MM.1S (cell line): ENCODE measurements at regions not wholly inside any gene's neighbourhood (a gene's known extent, or its start where the extent isn't known, plus 50 kb on each side); places are given as distances from the start of the nearest gene placed in this dataset.

Experiments used
- DNase-seq: peaks from one replicate; pipeline ENCODE4 v3.0.0-alpha.2; 2015
- H2AFZ ChIP-seq: fragments of 300-600 bp; sonication (generic); 2 replicates; pipeline ENCODE4 v1.6.0; 2016; ENCODE audit warnings: antibody characterized with exemption, low read length
- H3F3A ChIP-seq: fragments of 300-600 bp; sonication (generic); 2 replicates; pipeline ENCODE4 v1.6.1; 2016; ENCODE audit warnings: mild to moderate bottlenecking, antibody characterized with exemption, low read length, moderate library complexity, mixed read lengths; ENCODE audit not compliant: insufficient read depth
- H3K27ac ChIP-seq: fragments of 300-600 bp; sonication (generic); 2 replicates; pipeline ENCODE4 v1.5.1; 2016; ENCODE audit warnings: mild to moderate bottlenecking, low read length
- H3K27me3 ChIP-seq: fragments of 300-600 bp; sonication (generic); replicated peaks from 2 replicates; pipeline ENCODE4 v1.6.0; 2016; ENCODE audit warnings: low read length; ENCODE audit not compliant: insufficient read depth
- H3K36me3 ChIP-seq: fragments of 300-600 bp; sonication (generic); replicated peaks from 2 replicates; pipeline ENCODE4 v1.6.1; 2016; ENCODE audit warnings: mild to moderate bottlenecking, low read length, mixed read lengths; ENCODE audit not compliant: insufficient read depth
- H3K4me1 ChIP-seq: fragments of 300-600 bp; sonication (generic); 2 replicates; pipeline ENCODE4 v1.6.1; 2016; ENCODE audit warnings: low read length, mixed read lengths
- H3K4me2 ChIP-seq: fragments of 300-600 bp; sonication (generic); 2 replicates; pipeline ENCODE4 v1.6.0; 2016; ENCODE audit warnings: low read depth, low read length
- H3K4me3 ChIP-seq: fragments of 300-600 bp; sonication (generic); 2 replicates; pipeline ENCODE4 v1.5.1; 2016; ENCODE audit warnings: low read length, mixed read lengths
- H3K79me2 ChIP-seq: fragments of 300-600 bp; sonication (generic); 2 replicates; pipeline ENCODE4 v1.6.1; 2016; ENCODE audit warnings: mixed run types, low read length, mixed read lengths
- H3K9ac ChIP-seq: fragments of 300-600 bp; sonication (generic); 2 replicates; pipeline ENCODE4 v1.6.1; 2016; ENCODE audit warnings: low read length, mixed read lengths
- H3K9me2 ChIP-seq: fragments of 300-600 bp; sonication (generic); replicated peaks from 2 replicates; pipeline ENCODE4 v1.6.1; 2016; ENCODE audit warnings: mild to moderate bottlenecking, low read length, mixed read lengths; ENCODE audit not compliant: insufficient read depth
- H3K9me3 ChIP-seq: fragments of 300-600 bp; sonication (generic); replicated peaks from 2 replicates; pipeline ENCODE4 v1.6.1; 2016; ENCODE audit warnings: mild to moderate bottlenecking, low read length, mixed read lengths; ENCODE audit not compliant: insufficient read depth
- H4K20me1 ChIP-seq: fragments of 300-600 bp; sonication (generic); 2 replicates; pipeline ENCODE4 v1.6.1; 2016; ENCODE audit warnings: mild to moderate bottlenecking, low read length, moderate library complexity, mixed read lengths; ENCODE audit not compliant: insufficient read depth
- CTCF ChIP-seq: fragments of 300-600 bp; sonication (generic); IDR thresholded peaks from 2 replicates; pipeline ENCODE4 v1.5.1; 2016; ENCODE audit warnings: antibody characterized with exemption, low read length, mixed read lengths
- EZH2 ChIP-seq: fragments of 300-600 bp; sonication (generic); optimal IDR thresholded peaks from 2 replicates; pipeline ENCODE3; 2017; ENCODE audit warnings: low read depth, mild to moderate bottlenecking, antibody characterized with exemption, low read length, mixed read lengths
- EZH2phosphoT487 ChIP-seq: fragments of 300-600 bp; sonication (generic); IDR thresholded peaks from 2 replicates; pipeline ENCODE4 v1.6.1; 2018; ENCODE audit warnings: antibody characterized with exemption, low read length

GRCh38 chr12:127374447-127374846, 892.5 kb upstream of the TMEM132C start:
- Histone ChIP-seq H3K9ac (no peak overlapping the region), H3K27me3 (no peaks in the 10 kb centered on the region), H3F3A (no peaks in the 10 kb centered on the region), H3K4me1 (no peaks in the 10 kb centered on the region), H4K20me1 (no peaks in the 10 kb centered on the region), H3K4me2 (no peak overlapping the region), H2AFZ (no peak overlapping the region), H3K9me2 (no peaks in the 10 kb centered on the region), H3K27ac (no peak overlapping the region), H3K4me3 (no peak overlapping the region), H3K79me2 (no peaks in the 10 kb centered on the region), H3K36me3 (no peaks in the 10 kb centered on the region), H3K9me3 (no peaks in the 10 kb centered on the region)
- DNase-seq = no peak
- no peak for TF ChIP-seq CTCF
- TF ChIP-seq EZH2phosphoT487 = no peak
- TF ChIP-seq EZH2 = no peak

- no peaks in the 10 kb centered on the region for H3K27me3 ChIP-seq
- H2AFZ ChIP-seq = peak overlapping the region; percentile 53; the same call in 1 of the 2 replicates
- no peak overlapping the region for H3K9ac ChIP-seq
- DNase-seq = peak; percentile 44
- no peaks in the 10 kb centered on the region for H3K36me3 ChIP-seq
- H3K27ac ChIP-seq = no peak overlapping the region
- no peaks in the 10 kb centered on the region for H3F3A ChIP-seq
- TF ChIP-seq EZH2 (no peak), CTCF (peak; percentile 71)
- no peaks in the 10 kb centered on the region for H3K9me2 ChIP-seq
- H4K20me1 ChIP-seq = no peaks in the 10 kb centered on the region
- peak overlapping the region; percentile 39; the same call in 1 of the 2 replicates for H3K4me3 ChIP-seq
- H3K9me3 ChIP-seq = no peaks in the 10 kb centered on the region
- H3K79me2 ChIP-seq = no peaks in the 10 kb centered on the region
- peak overlapping the region; percentile 68 for H3K4me2 ChIP-seq
- no peaks in the 10 kb centered on the region for H3K4me1 ChIP-seq
These were observed 885.8 kb upstream of the TMEM132C start for GRCh38 chr12:127381043-127381668.

- Histone ChIP-seq H3K36me3 (no peaks in the 10 kb centered on the region), H2AFZ (no peak overlapping the region), H3K4me3 (no peak overlapping the region), H3K9me2 (no peaks in the 10 kb centered on the region), H3K9me3 (no peaks in the 10 kb centered on the region), H3K27me3 (no peaks in the 10 kb centered on the region), H3K27ac (no peak overlapping the region), H3K4me2 (no peak overlapping the region), H4K20me1 (no peaks in the 10 kb centered on the region), H3K9ac (no peak overlapping the region), H3K79me2 (no peaks in the 10 kb centered on the region), H3K4me1 (no peaks in the 10 kb centered on the region), H3F3A (no peaks in the 10 kb centered on the region)
- TF ChIP-seq EZH2 (no peak), EZH2phosphoT487 (no peak), CTCF (no peak)
- no peak for DNase-seq
These were observed 885.3 kb upstream of the TMEM132C start for GRCh38 chr12:127381681-127382080.
